HCT116 (cell line): ENCODE measurements at regions not wholly inside any gene's neighbourhood (a gene's known extent, or its start where the extent isn't known, plus 50 kb on each side); places are given as distances from the start of the nearest gene placed in this dataset.

ENCODE experiments used
- ATAC-seq: fragments of 200-7000 bp; cut with Tn5 transposase; 2 replicates; pipeline ENCODE4 v1.9.1; 2020; ENCODE audit warnings: mild to moderate bottlenecking, moderate library complexity
- BruUV-seq: library from RNA; stranded (reverse); fragments of 400-500 nt; replicated peaks from 2 replicates; lab custom pipeline; 2021; lab: Mats Ljungman, UMichigan
- CTCF ChIA-PET: fragments of 300-600 bp; sonication (Branson Sonifier 250); formaldehyde crosslinking; loops from one replicate; lab custom pipeline; 2021; ENCODE audit warnings: antibody characterized with exemption; lab: Charles Lee
- POLR2A ChIA-PET: fragments of 300-600, 350-600 bp; sonication (Branson Sonifier 250); formaldehyde crosslinking; loops from one replicate; lab custom pipeline; 2021; ENCODE audit warnings: antibody characterized with exemption; lab: Charles Lee
- RAD21 ChIA-PET, 2 experiments: fragments of 300-600 bp; sonication (Branson Sonifier 250); formaldehyde crosslinking; loops; one replicate each; lab custom pipeline; 2023; ENCODE audit warnings: low total read pairs in 2 of 2; ENCODE audit not compliant: uncharacterized antibody in 2 of 2, unreplicated experiment in 2 of 2, low non-redundant PET in 1 of 2; lab: Charles Lee
- DNase-seq: peaks from one replicate; pipeline ENCODE4 v3.0.0-alpha.2; 2010; ENCODE audit warnings: low read depth, low spot score
- H2AFZ ChIP-seq: fragments of 200-600 bp; shearing (Covaris generic), sonication (generic); 2 replicates; pipeline ENCODE4 v1.6.1; 2017; ENCODE audit warnings: low read depth, mixed run types, mixed read lengths, antibody characterized with exemption, low read length; ENCODE audit not compliant: poor library complexity, severe bottlenecking
- H3K27ac ChIP-seq: 2 replicates; pipeline ENCODE4 v1.5.1; 2012; ENCODE audit warnings: low read depth, low read length
- H3K27me3 ChIP-seq: fragments of 200-600 bp; sonication (generic); 2 replicates; pipeline ENCODE4 v1.6.1; 2016; ENCODE audit warnings: mixed run types, low read length, mixed read lengths; ENCODE audit not compliant: insufficient read depth
- H3K36me3 ChIP-seq, 2 experiments: fragments of 200-500 bp in 1 of 2; fragments of 200-600 bp in 1 of 2; sonication (Bioruptor generic) in 1 of 2; sonication (generic) in 1 of 2; 2 replicates each; pipeline versions ENCODE4 v1.5.1 to v1.6.1; 2014 to 2016; ENCODE audit warnings: low read length in 2 of 2, inconsistent platforms in 1 of 2, mixed read lengths in 1 of 2, mixed run types in 1 of 2; ENCODE audit not compliant: insufficient read depth in 2 of 2, control insufficient read depth in 1 of 2
- H3K4me1 ChIP-seq, 2 experiments: fragments of 200-600 bp in 1 of 2; sonication (generic) in 1 of 2; 2 replicates each; pipeline versions ENCODE4 v1.5.1 to v1.6.1; 2012 to 2017; ENCODE audit warnings: low read length in 2 of 2, inconsistent platforms in 1 of 2, mild to moderate bottlenecking in 1 of 2, mixed read lengths in 1 of 2, mixed run types in 1 of 2, moderate library complexity in 1 of 2; ENCODE audit not compliant: insufficient read depth in 2 of 2, control insufficient read depth in 1 of 2
- H3K4me2 ChIP-seq: fragments of 200-600 bp; sonication (generic); 2 replicates; pipeline ENCODE4 v1.6.1; 2017; ENCODE audit warnings: mixed run types, low read length, mixed read lengths
- H3K4me3 ChIP-seq, 2 experiments: fragments of 200-600 bp in 1 of 2; sonication (generic) in 1 of 2; replicated peaks in 1 of 2; 2 replicates each; pipeline ENCODE4 v1.5.1; 2011 to 2016; ENCODE audit warnings: low read length in 2 of 2, control low read depth in 1 of 2, low read depth in 1 of 2, mild to moderate bottlenecking in 1 of 2, mixed read lengths in 1 of 2, mixed run types in 1 of 2
- H3K79me2 ChIP-seq: fragments of 200-600 bp; sonication (generic); 2 replicates; pipeline ENCODE4 v1.6.1; 2017; ENCODE audit warnings: mild to moderate bottlenecking, mixed run types, low read length, moderate library complexity, mixed read lengths; ENCODE audit not compliant: insufficient read depth
- H3K9ac ChIP-seq: fragments of 200-600 bp; sonication (generic); 2 replicates; pipeline ENCODE4 v1.6.1; 2016; ENCODE audit warnings: low read length, mixed read lengths
- H3K9me2 ChIP-seq: fragments of 200-600 bp; sonication (generic), shearing (Covaris generic); 2 replicates; pipeline ENCODE4 v1.6.1; 2017; ENCODE audit warnings: mixed run types, mild to moderate bottlenecking, moderate library complexity; ENCODE audit not compliant: insufficient read depth
- H3K9me3 ChIP-seq, 2 experiments: fragments of 200-500 bp in 1 of 2; fragments of 200-600 bp in 1 of 2; sonication (Bioruptor generic) in 1 of 2; sonication (generic) in 1 of 2; 2 replicates each; pipeline ENCODE4 v1.6.1; 2014 to 2017; ENCODE audit warnings: low read length in 2 of 2, mixed read lengths in 2 of 2, inconsistent platforms in 1 of 2, low read depth in 1 of 2, mild to moderate bottlenecking in 1 of 2, mixed run types in 1 of 2, moderate library complexity in 1 of 2; ENCODE audit not compliant: control insufficient read depth in 1 of 2, insufficient read depth in 1 of 2
- H4K20me1 ChIP-seq: fragments of 200-600 bp; sonication (generic), shearing (Covaris generic); 2 replicates; pipeline ENCODE4 v1.6.1; 2017; ENCODE audit warnings: mixed run types, mild to moderate bottlenecking, moderate library complexity; ENCODE audit not compliant: insufficient read depth
- CBX3 ChIP-seq: IDR thresholded peaks from 2 replicates; pipeline ENCODE4 v1.6.1; 2012; ENCODE audit warnings: low read depth
- CEBPB ChIP-seq: IDR thresholded peaks from 2 replicates; pipeline ENCODE4 v1.6.1; 2012; ENCODE audit warnings: low read depth
- EGR1 ChIP-seq: IDR thresholded peaks from 2 replicates; pipeline ENCODE4 v1.6.1; 2012; ENCODE audit warnings: low read depth
- ELF1 ChIP-seq: IDR thresholded peaks from 2 replicates; pipeline ENCODE4 v1.6.1; 2012; ENCODE audit warnings: low read depth, borderline replicate concordance
- EZH2phosphoT487 ChIP-seq: fragments of 200-600 bp; IDR thresholded peaks from 2 replicates; pipeline ENCODE4 v1.6.1; 2018; ENCODE audit warnings: antibody characterized with exemption, borderline replicate concordance
- FOSL1 ChIP-seq: IDR thresholded peaks from 2 replicates; pipeline ENCODE4 v1.6.1; 2012; ENCODE audit warnings: low read depth
- POLR2A ChIP-seq: IDR thresholded peaks from 2 replicates; pipeline ENCODE4 v1.7.0; 2011; ENCODE audit warnings: borderline replicate concordance; ENCODE audit not compliant: insufficient read depth, insufficient read length; ENCODE audit errors: extremely low read depth
- POLR2AphosphoS5 ChIP-seq: IDR thresholded peaks from 2 replicates; pipeline ENCODE4 v1.6.1; 2011; ENCODE audit warnings: mild to moderate bottlenecking, low read depth, low read length, moderate library complexity
- RAD21 ChIP-seq: IDR thresholded peaks from 2 replicates; pipeline ENCODE4 v1.6.1; 2012; ENCODE audit warnings: low read depth, mild to moderate bottlenecking
- SRF ChIP-seq: IDR thresholded peaks from 2 replicates; pipeline ENCODE4 v1.6.1; 2012; ENCODE audit warnings: low read depth
- TCF7L2 ChIP-seq: IDR thresholded peaks from 2 replicates; pipeline ENCODE4 v1.7.0; 2011; ENCODE audit warnings: borderline replicate concordance, inconsistent platforms; ENCODE audit not compliant: insufficient read depth, insufficient read length; ENCODE audit errors: extremely low read depth
- intact Hi-C: fragments of 100-400 bp; cut with micrococcal nuclease; formaldehyde crosslinking; loops from 2 replicates; pipeline ENCODE4 v1.10.0; 2022
- TF ChIP-seq, protein P1 (sequence below): IDR thresholded peaks from 2 replicates; pipeline ENCODE4 v1.6.1; 2012
- TF ChIP-seq, protein P2 (sequence below): IDR thresholded peaks from 2 replicates; pipeline ENCODE4 v1.6.1; 2011; ENCODE audit warnings: mild to moderate bottlenecking, low read length, moderate library complexity; ENCODE audit not compliant: insufficient replicate concordance; ENCODE audit errors: extremely low read depth
- TF ChIP-seq, protein P3 (sequence below), 3 experiments: fragments of 200-600 bp in 1 of 3; sonication (generic) in 1 of 3; IDR thresholded peaks in 2 of 3; conservative IDR thresholded peaks in 1 of 3; 2 replicates each; pipeline ENCODE4 v1.5.1; 2012 to 2017; ENCODE audit warnings: low read depth in 2 of 3, low read length in 2 of 3, antibody characterized with exemption in 1 of 3, borderline replicate concordance in 1 of 3, control low read depth in 1 of 3, mild to moderate bottlenecking in 1 of 3, mixed read lengths in 1 of 3, mixed run types in 1 of 3, moderate library complexity in 1 of 3; ENCODE audit not compliant: insufficient read depth in 1 of 3

DNA sequence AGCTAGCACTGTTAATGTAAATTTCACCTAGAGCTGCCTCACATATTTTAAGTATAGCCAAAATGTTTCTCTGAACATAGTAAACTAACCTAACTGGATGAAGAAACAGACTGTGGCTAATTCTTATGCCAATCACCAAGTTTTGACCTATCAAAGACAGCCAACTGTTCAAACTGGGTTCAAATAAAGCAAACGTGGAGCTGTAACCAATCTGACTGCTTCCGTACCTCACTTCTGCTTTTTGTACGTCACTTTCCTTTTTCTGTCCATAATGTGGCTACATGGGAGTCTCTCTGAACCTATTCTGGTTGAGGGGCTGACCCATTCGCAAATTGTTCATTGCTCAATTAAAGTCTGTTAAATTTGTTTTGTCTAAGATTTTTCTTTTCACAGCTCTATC lies 66.3 kb upstream of the ETV1 start:
- H3K4me3 ChIP-seq, result no peak overlapping the region
- no peak overlapping the region for H3K27ac ChIP-seq
- H3K9ac ChIP-seq, result no peak overlapping the region
- intact Hi-C loops, result no loop called here
- no peak for ATAC-seq
- no TSS peak for BruUV-seq
- ChIA-PET POLR2A (no interaction called here), CTCF (no interaction called here)
- no peaks in the 10 kb centered on the region for H3K27me3 ChIP-seq
- H3K4me2 ChIP-seq, result no peak overlapping the region
- no peaks in the 10 kb centered on the region for H3K36me3 ChIP-seq
- DNase-seq, result no peak
- H2AFZ ChIP-seq, result no peak overlapping the region
- H3K9me3 ChIP-seq, result no peaks in the 10 kb centered on the region
- no peaks in the 10 kb centered on the region for H3K4me1 ChIP-seq
- TF ChIP-seq POLR2AphosphoS5 (no peak), RAD21 (no peak), CEBPB (no peak), TCF7L2 (no peak), EZH2phosphoT487 (no peak), EGR1 (no peak), FOSL1 (no peak), CBX3 (no peak), POLR2A (no peak), ELF1 (no peak), SRF (no peak)
- TF ChIP-seq, protein P1, sequence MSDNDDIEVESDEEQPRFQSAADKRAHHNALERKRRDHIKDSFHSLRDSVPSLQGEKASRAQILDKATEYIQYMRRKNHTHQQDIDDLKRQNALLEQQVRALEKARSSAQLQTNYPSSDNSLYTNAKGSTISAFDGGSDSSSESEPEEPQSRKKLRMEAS, result no peak
- TF ChIP-seq, protein P2, sequence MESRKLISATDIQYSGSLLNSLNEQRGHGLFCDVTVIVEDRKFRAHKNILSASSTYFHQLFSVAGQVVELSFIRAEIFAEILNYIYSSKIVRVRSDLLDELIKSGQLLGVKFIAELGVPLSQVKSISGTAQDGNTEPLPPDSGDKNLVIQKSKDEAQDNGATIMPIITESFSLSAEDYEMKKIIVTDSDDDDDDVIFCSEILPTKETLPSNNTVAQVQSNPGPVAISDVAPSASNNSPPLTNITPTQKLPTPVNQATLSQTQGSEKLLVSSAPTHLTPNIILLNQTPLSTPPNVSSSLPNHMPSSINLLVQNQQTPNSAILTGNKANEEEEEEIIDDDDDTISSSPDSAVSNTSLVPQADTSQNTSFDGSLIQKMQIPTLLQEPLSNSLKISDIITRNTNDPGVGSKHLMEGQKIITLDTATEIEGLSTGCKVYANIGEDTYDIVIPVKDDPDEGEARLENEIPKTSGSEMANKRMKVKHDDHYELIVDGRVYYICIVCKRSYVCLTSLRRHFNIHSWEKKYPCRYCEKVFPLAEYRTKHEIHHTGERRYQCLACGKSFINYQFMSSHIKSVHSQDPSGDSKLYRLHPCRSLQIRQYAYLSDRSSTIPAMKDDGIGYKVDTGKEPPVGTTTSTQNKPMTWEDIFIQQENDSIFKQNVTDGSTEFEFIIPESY, result no peak
- TF ChIP-seq, protein P3, sequence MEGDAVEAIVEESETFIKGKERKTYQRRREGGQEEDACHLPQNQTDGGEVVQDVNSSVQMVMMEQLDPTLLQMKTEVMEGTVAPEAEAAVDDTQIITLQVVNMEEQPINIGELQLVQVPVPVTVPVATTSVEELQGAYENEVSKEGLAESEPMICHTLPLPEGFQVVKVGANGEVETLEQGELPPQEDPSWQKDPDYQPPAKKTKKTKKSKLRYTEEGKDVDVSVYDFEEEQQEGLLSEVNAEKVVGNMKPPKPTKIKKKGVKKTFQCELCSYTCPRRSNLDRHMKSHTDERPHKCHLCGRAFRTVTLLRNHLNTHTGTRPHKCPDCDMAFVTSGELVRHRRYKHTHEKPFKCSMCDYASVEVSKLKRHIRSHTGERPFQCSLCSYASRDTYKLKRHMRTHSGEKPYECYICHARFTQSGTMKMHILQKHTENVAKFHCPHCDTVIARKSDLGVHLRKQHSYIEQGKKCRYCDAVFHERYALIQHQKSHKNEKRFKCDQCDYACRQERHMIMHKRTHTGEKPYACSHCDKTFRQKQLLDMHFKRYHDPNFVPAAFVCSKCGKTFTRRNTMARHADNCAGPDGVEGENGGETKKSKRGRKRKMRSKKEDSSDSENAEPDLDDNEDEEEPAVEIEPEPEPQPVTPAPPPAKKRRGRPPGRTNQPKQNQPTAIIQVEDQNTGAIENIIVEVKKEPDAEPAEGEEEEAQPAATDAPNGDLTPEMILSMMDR (IDR thresholded peaks at IDR 0.05 in 2 of 3, conservative IDR thresholded peaks at IDR 0.05 in 1 of 3; ENCODE audit: borderline replicate concordance in 1 of 3, insufficient read depth in 1 of 3, low read depth in 2 of 3, low read length in 2 of 3), result no peak
- TF ChIP-seq, all 23 proteins: peak for 0
- Histone ChIP-seq H4K20me1 (no peaks in the 10 kb centered on the region), H3K9me2 (no peaks in the 10 kb centered on the region), H3K79me2 (no peaks in the 10 kb centered on the region)
- RAD21 ChIA-PET, result no interaction called here
